Esophagus squamous epithelium (tissue), 5 donors: ENCODE measurements at regions not wholly inside any gene's neighbourhood (a gene's known extent, or its start where the extent isn't known, plus 50 kb on each side); places are given as distances from the start of the nearest gene placed in this dataset.

Source experiments
- DNase-seq: peaks from one replicate; lab custom pipeline; 2025; lab: John Stamatoyannopoulos, UW
- H3K27ac ChIP-seq, 4 donors: fragments of 200-600 bp; sonication (generic); one replicate each; pipeline ENCODE4 v1.5.1; 2016 to 2019; ENCODE audit warnings: mild to moderate bottlenecking in 1 of 4
- H3K27me3 ChIP-seq, 4 donors: fragments of 200-600 bp; sonication (generic); 1 replicate in 3 of 4; 2 replicates in 1 of 4; pipeline versions ENCODE4 v1.5.1 to v1.6.0; 2017 to 2021; ENCODE audit warnings: antibody characterized with exemption in 1 of 4
- H3K36me3 ChIP-seq, 3 donors: fragments of 200-600 bp; sonication (generic); one replicate each; pipeline ENCODE4 v1.5.1; 2016 to 2019
- H3K4me1 ChIP-seq, 3 donors: fragments of 200-600 bp; sonication (generic); one replicate each; pipeline ENCODE4 v1.5.1; 2017 to 2019
- H3K4me3 ChIP-seq, 4 donors: fragments of 200-600 bp; sonication (generic); 1 replicate in 3 of 4; 2 replicates in 1 of 4; pipeline ENCODE4 v1.5.1; 2016 to 2019; ENCODE audit warnings: mild to moderate bottlenecking in 2 of 4, moderate library complexity in 1 of 4
- H3K9me3 ChIP-seq, 3 donors: fragments of 200-600 bp; sonication (generic); one replicate each; pipeline ENCODE4 v1.5.1; 2016 to 2019
- CTCF ChIP-seq, 6 experiments: fragments of 450-650 bp in 4 of 6; fragments of 200-600 bp in 2 of 6; sonication (generic) in 2 of 6; IDR thresholded peaks; one replicate each; pipeline ENCODE4 v1.5.1; 2016 to 2019; ENCODE audit warnings: antibody characterized with exemption in 6 of 6, mild to moderate bottlenecking in 4 of 6, moderate library complexity in 4 of 6
- POLR2A ChIP-seq, 4 donors: fragments of 450-650 bp; IDR thresholded peaks; one replicate each; pipeline ENCODE4 v1.6.1; 2017; ENCODE audit warnings: antibody characterized with exemption in 4 of 4, mild to moderate bottlenecking in 4 of 4, moderate library complexity in 3 of 4
- WGBS, 2 donors: methylation state at CpG; one replicate each; pipeline ENCODE4 v1.1.5; 2018; 5-methylcytosine and 5-hydroxymethylcytosine counted together
- intact Hi-C: fragments of 100-400 bp; cut with DNase I; formaldehyde crosslinking; loops from one replicate; pipeline ENCODE4 v1.15.0; 2022
- donor health status: DM: yes; HTN: yes; CAD: no.

GRCh38 chr9:115601434-115601833 is 483.5 kb upstream of the TNC start:
- intact Hi-C loops = no loop called here
- peaks cover 0 to 11% (median 0%) of the 10 kb centered on the region in 3 donors for H3K4me1 ChIP-seq
- no peak overlapping the region for H3K27ac ChIP-seq
- WGBS, 2 donors = 75% methylated on average over 3 of the region's 3 CpGs
- TF ChIP-seq CTCF (IDR thresholded peaks at IDR 0.05) (no peak), POLR2A (IDR thresholded peaks at IDR 0.05) (no peak)
- no peaks in the 10 kb centered on the region for H3K9me3 ChIP-seq
- no peaks in the 10 kb centered on the region for H3K36me3 ChIP-seq
- no peak for DNase-seq
- H3K4me3 ChIP-seq = no peak overlapping the region
- H3K27me3 ChIP-seq = peaks cover 0 to 9% (median 0%) of the 10 kb centered on the region in 4 donors

GRCh38 chr9:115604831-115605483 is 487.0 kb upstream of the TNC start:
- DNase-seq = no peak

GRCh38 chr9:115606838-115607237 is 488.9 kb upstream of the TNC start:
- H3K9me3 ChIP-seq = no peaks in the 10 kb centered on the region
- intact Hi-C loops = no loop called here
- peaks cover 0 to 6% (median 0%) of the 10 kb centered on the region in 4 donors for H3K27me3 ChIP-seq
- no peak for TF ChIP-seq CTCF (IDR thresholded peaks at IDR 0.05)
- no peak for TF ChIP-seq POLR2A (IDR thresholded peaks at IDR 0.05)
- no peak for DNase-seq
- peaks cover 0 to 10% (median 0%) of the 10 kb centered on the region in 3 donors for H3K4me1 ChIP-seq
- H3K36me3 ChIP-seq = no peaks in the 10 kb centered on the region
- H3K27ac ChIP-seq = peak overlapping the region in 1 of 4 donors; percentile 6
- no peak overlapping the region for H3K4me3 ChIP-seq

More at GRCh38 chr9:115604831-115605483, 487.0 kb upstream of the TNC start:
- Histone ChIP-seq H3K27me3 (no peaks in the 10 kb centered on the region), H3K9me3 (no peaks in the 10 kb centered on the region), H3K27ac (no peak overlapping the region), H3K36me3 (no peaks in the 10 kb centered on the region), H3K4me1 (peaks cover 0 to 10% (median 0%) of the 10 kb centered on the region in 3 donors), H3K4me3 (no peak overlapping the region)
- intact Hi-C loops = no loop called here
- no peak for TF ChIP-seq CTCF (IDR thresholded peaks at IDR 0.05)
- WGBS, 2 donors = 40 to 49% methylated on average over 2 of the region's 2 CpGs

GRCh38 chr9:115614326-115614999 is 496.5 kb upstream of the TNC start:
- H3K4me3 ChIP-seq = no peak overlapping the region
- peaks cover 0 to 20% (median 11%) of the 10 kb centered on the region in 3 donors for H3K4me1 ChIP-seq
- no peak for TF ChIP-seq CTCF (IDR thresholded peaks at IDR 0.05)
- no peak for TF ChIP-seq POLR2A (IDR thresholded peaks at IDR 0.05)
- 67 to 87% methylated on average over 4 of the region's 4 CpGs for WGBS, 2 donors
- DNase-seq = no peak
- intact Hi-C loops = no loop called here
- no peaks in the 10 kb centered on the region for H3K9me3 ChIP-seq
- H3K27ac ChIP-seq = no peak overlapping the region
- no peaks in the 10 kb centered on the region for H3K36me3 ChIP-seq
- peaks cover 0 to 15% (median 0%) of the 10 kb centered on the region in 4 donors for H3K27me3 ChIP-seq

GRCh38 chr9:115615000-115615401 is 497.0 kb upstream of the TNC start:
- DNase-seq = no peak
- no peak for TF ChIP-seq CTCF (IDR thresholded peaks at IDR 0.05)

More at GRCh38 chr9:115615000-115615401, 497.0 kb upstream of the TNC start:
- Histone ChIP-seq H3K4me3 (no peak overlapping the region), H3K9me3 (no peaks in the 10 kb centered on the region), H3K4me1 (peaks cover 0 to 20% (median 11%) of the 10 kb centered on the region in 3 donors), H3K36me3 (no peaks in the 10 kb centered on the region), H3K27me3 (peaks cover 0 to 15% (median 0%) of the 10 kb centered on the region in 4 donors), H3K27ac (no peak overlapping the region)
- 69 to 85% methylated on average over 3 of the region's 3 CpGs for WGBS, 2 donors
- intact Hi-C loops = no loop called here
